C4-2B (cell line): ENCODE measurements at regions not wholly inside any gene's neighbourhood (a gene's known extent, or its start where the extent isn't known, plus 50 kb on each side); places are given as distances from the start of the nearest gene placed in this dataset.

ENCODE experiments used
- CTCF ChIP-seq: fragments of 450-650 bp; conservative IDR thresholded peaks from 2 replicates; pipeline ENCODE4 v1.5.1; 2017; ENCODE audit warnings: mild to moderate bottlenecking
- ZFX ChIP-seq: fragments of 450-650 bp; IDR thresholded peaks from 2 replicates; pipeline ENCODE4 v1.6.1; 2017

- TF ChIP-seq CTCF (no peak), ZFX (no peak)
These were observed 772.9 kb upstream of the INTU start for GRCh38 chr4:126859872-126860271.
